ENCODE measurements at regions not wholly inside any gene's neighbourhood (a gene's known extent, or its start where the extent isn't known, plus 50 kb on each side); places are given as distances from the start of the nearest gene placed in this dataset.

GRCh38 chr5:3342271-3343100, 253.1 kb upstream of the IRX1 start:
- intact Hi-C loops (cut with micrococcal nuclease; ENCODE audit: unreplicated experiment): no loop called here
- CTCF ChIA-PET: no interaction called here
- Histone ChIP-seq H3K36me3 (ENCODE audit: low read depth) (no peaks in the 10 kb centered on the region), H3K9me3 (ENCODE audit: insufficient read depth, low read depth) (no peaks in the 10 kb centered on the region), H3F3A (ENCODE audit: insufficient read depth, low read depth) (no peaks in the 10 kb centered on the region), H2AFZ (no peak overlapping the region), H3K79me2 (ENCODE audit: low read depth) (no peaks in the 10 kb centered on the region), H3K27ac (no peak overlapping the region), H3K9me2 (ENCODE audit: insufficient read depth) (no peaks in the 10 kb centered on the region), H3K4me2 (no peak overlapping the region), H3K4me1 (replicated peaks; ENCODE audit: insufficient read depth) (no peaks in the 10 kb centered on the region), H3K4me3 (no peak overlapping the region), H4K20me1 (ENCODE audit: insufficient read depth) (no peaks in the 10 kb centered on the region), H3K27me3 (ENCODE audit: insufficient read depth, low read depth) (peaks cover 99% of the 10 kb centered on the region)
- TF ChIP-seq EZH2 (IDR thresholded peaks at IDR 0.05; ENCODE audit: low read depth) (no peak), CTCF (conservative IDR thresholded peaks at IDR 0.05) (no peak)
- POLR2A ChIA-PET (ENCODE audit: unreplicated experiment): no interaction called here
- no peak for DNase-seq
- BruUV-seq (replicated peaks): no TSS peak

DNA sequence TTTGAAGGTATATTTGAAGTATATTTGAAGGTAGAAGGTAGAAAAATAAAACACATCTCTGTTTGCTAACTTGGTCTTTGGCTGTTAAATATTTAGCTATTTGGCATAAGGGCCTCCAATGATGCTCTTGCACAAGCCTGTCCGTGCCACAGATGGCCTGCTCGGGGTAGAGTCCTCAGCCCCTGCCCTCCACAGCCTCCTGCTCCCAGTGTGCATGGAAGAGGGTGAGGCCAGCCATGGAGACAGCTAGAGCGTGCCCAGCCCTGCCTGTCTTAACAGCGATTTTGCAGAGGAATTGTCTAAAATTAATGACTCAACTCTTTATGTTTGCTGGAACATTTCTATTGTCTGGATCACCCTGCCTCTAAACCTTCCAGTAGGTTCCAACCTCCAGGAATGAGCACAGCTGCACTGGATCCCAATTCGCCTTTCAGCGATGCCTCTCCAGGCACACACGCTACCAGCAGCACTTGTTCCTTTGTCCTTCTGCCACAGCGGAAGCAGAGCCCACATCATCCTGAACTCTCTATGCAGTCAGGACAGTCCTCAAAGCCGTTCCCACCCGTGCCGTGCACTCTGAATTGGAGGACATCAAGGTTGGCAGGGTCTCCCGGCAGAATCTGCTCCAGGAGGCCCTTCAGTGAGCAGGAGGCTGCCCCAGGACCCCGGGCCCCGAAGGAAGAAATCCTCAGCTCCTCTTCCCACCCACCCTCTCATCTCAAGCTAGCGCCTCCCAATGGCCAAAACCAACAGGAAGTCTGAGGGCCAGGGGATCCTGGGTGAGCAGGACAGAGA, 254.0 kb upstream of the IRX1 start:
- no peaks in the 10 kb centered on the region for H3F3A ChIP-seq (ENCODE audit: insufficient read depth, low read depth)
- no peaks in the 10 kb centered on the region for H3K4me1 ChIP-seq (replicated peaks; ENCODE audit: insufficient read depth)
- no peaks in the 10 kb centered on the region for H3K79me2 ChIP-seq (ENCODE audit: low read depth)
- intact Hi-C loops (cut with micrococcal nuclease; ENCODE audit: unreplicated experiment): no loop called here
- no peaks in the 10 kb centered on the region for H3K9me3 ChIP-seq (ENCODE audit: insufficient read depth, low read depth)
- TF ChIP-seq CTCF (conservative IDR thresholded peaks at IDR 0.05): no peak
- TF ChIP-seq EZH2 (IDR thresholded peaks at IDR 0.05; ENCODE audit: low read depth): no peak
- no peak overlapping the region for H2AFZ ChIP-seq
- 0 out of 2 replicates have a peak, but pooled peaks cover 1% of the 10 kb centered on the region for H4K20me1 ChIP-seq (ENCODE audit: insufficient read depth)
- no TSS peak for BruUV-seq (replicated peaks)
- no peak overlapping the region for H3K27ac ChIP-seq
- H3K4me3 ChIP-seq: no peak overlapping the region
- no peak overlapping the region for H3K4me2 ChIP-seq
- H3K27me3 ChIP-seq (ENCODE audit: insufficient read depth, low read depth): peaks cover 99% of the 10 kb centered on the region
- no peaks in the 10 kb centered on the region for H3K36me3 ChIP-seq (ENCODE audit: low read depth)
- ChIA-PET POLR2A (ENCODE audit: unreplicated experiment) (no interaction called here), CTCF (no interaction called here)
- no peak for DNase-seq
- no peaks in the 10 kb centered on the region for H3K9me2 ChIP-seq (ENCODE audit: insufficient read depth)

DNA sequence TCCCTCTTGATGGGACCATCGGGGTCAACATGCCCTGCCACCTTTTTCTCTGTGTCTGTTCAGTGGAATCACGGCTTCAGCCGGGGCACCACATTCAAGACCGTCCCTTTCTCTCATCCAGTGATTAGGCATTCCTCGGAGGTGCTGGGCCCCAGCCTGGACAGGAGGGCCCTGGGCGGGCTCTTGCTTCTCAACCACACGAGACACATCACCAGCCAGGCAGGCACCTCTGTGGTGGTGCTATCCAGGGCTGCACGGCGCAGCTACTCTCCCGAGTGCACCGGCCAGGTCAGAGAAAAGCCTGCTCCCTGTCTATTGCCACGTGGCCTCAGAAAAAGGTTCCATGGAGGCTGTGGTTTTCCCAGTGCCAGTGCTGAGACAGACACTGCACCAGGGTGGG, 255.2 kb upstream of the IRX1 start:
- BruUV-seq (replicated peaks): no TSS peak
- CTCF ChIA-PET: no interaction called here
- Histone ChIP-seq H3K36me3 (ENCODE audit: low read depth) (no peaks in the 10 kb centered on the region), H3K4me3 (no peak overlapping the region), H3K27me3 (ENCODE audit: insufficient read depth, low read depth) (peaks cover 99% of the 10 kb centered on the region), H4K20me1 (ENCODE audit: insufficient read depth) (0 out of 2 replicates have a peak, but pooled peaks cover 4% of the 10 kb centered on the region), H2AFZ (no peak overlapping the region), H3K27ac (no peak overlapping the region), H3K4me1 (replicated peaks; ENCODE audit: insufficient read depth) (no peaks in the 10 kb centered on the region), H3K4me2 (no peak overlapping the region), H3K9me2 (ENCODE audit: insufficient read depth) (no peaks in the 10 kb centered on the region), H3K9me3 (ENCODE audit: insufficient read depth, low read depth) (no peaks in the 10 kb centered on the region), H3K79me2 (ENCODE audit: low read depth) (no peaks in the 10 kb centered on the region), H3F3A (ENCODE audit: insufficient read depth, low read depth) (no peaks in the 10 kb centered on the region)
- DNase-seq: no peak
- TF ChIP-seq EZH2 (IDR thresholded peaks at IDR 0.05; ENCODE audit: low read depth) (no peak; the same call in 1 of the 2 replicates), CTCF (conservative IDR thresholded peaks at IDR 0.05) (no peak)
- intact Hi-C loops (cut with micrococcal nuclease; ENCODE audit: unreplicated experiment): no loop called here
- POLR2A ChIA-PET (ENCODE audit: unreplicated experiment): no interaction called here
